ENCODE measurements at regions not wholly inside any gene's neighbourhood (a gene's known extent, or its start where the extent isn't known, plus 50 kb on each side); places are given as distances from the start of the nearest gene placed in this dataset.

DNA sequence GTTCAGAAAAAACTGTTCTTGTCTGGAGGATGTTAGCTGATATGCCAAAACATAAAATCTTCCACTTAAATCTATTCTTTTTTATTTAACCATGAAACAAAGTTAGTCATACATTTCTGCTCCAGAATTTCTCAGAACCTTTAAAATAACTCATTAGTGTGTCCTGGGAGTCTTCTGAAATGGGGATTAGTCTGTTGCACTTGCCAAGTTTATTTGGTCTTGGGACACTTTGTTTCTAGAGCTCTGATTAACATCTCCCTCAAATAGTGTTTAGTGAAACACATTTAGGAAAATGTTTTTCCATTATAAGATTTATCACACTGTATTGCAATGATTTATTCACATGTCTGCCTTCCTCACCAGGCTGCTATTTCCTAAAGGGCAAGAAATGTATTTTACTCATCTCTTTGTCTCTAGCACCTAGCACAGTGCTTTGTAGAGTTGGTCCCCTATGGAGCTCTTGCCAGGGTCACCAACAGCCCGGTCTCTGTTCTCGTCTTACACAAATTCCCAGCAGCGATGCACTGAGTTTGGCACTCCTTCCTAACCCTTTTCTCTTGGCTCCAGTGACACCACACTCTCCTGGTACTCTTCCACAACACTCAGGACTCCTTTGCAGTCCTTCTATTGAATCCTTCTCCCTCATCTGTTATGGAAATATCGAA, 189.2 kb downstream of the CSNK2A3 start:
- ChIA-PET POLR2A (no interaction called here), CTCF (interaction anchor here (1.0 to 1.1 kb wide), 2 partner anchors 11 to 135 kb away, joined by 3 read pairs; no protein-coding TSS in a partner anchor)
- H3K4me2 ChIP-seq (ENCODE audit: insufficient read depth, low read length), result no peak overlapping the region
- no peaks in the 10 kb centered on the region for H3K9me3 ChIP-seq (replicated peaks; ENCODE audit: control insufficient read depth, insufficient read depth, low read length)
- H3K27ac ChIP-seq (ENCODE audit: insufficient read depth, low read depth, low read length), result no peak overlapping the region
- no peaks in the 10 kb centered on the region for H3K79me2 ChIP-seq (ENCODE audit: control insufficient read depth, insufficient read depth, low read length)
- TF ChIP-seq JUN (IDR thresholded peaks at IDR 0.05; ENCODE audit: borderline replicate concordance, insufficient read depth, insufficient read length, low read depth), result no peak
- TF ChIP-seq FOS (IDR thresholded peaks at IDR 0.05; ENCODE audit: borderline replicate concordance, insufficient read depth, low read length), result no peak
- no peak for TF ChIP-seq GATA2 (IDR thresholded peaks at IDR 0.05; ENCODE audit: insufficient read depth, insufficient read length, low read depth, low read length)
- H2AFZ ChIP-seq (ENCODE audit: low read depth, low read length), result no peak overlapping the region
- intact Hi-C loops (cut with micrococcal nuclease), result no loop called here
- H3K4me3 ChIP-seq (replicated peaks in 1 of 3; ENCODE audit: insufficient read depth in 1 of 3, low read depth in 1 of 3, low read length in 3 of 3), result no peak overlapping the region
- no peak for FAIRE-seq
- peaks cover 0 to 2% of the 10 kb centered on the region in 2 experiments for H3K27me3 ChIP-seq (ENCODE audit: control insufficient read depth in 2 of 2, insufficient read depth in 2 of 2, low read length in 2 of 2)
- H4K20me1 ChIP-seq (replicated peaks; ENCODE audit: control insufficient read depth, extremely low read depth, insufficient read depth, low read length), result no peaks in the 10 kb centered on the region
- dilution Hi-C loops (cut with MboI; ENCODE audit: extremely low pct_ligation_motif_present, low sequenced_read_pairs), result no loop called here
- BruUV-seq (replicated peaks), result no TSS peak
- H3K36me3 ChIP-seq (ENCODE audit: control insufficient read depth in 2 of 2, extremely low read depth in 1 of 2, insufficient read depth in 2 of 2, low read length in 2 of 2), result no peaks in the 10 kb centered on the region
- H3K9me1 ChIP-seq (replicated peaks; ENCODE audit: control insufficient read depth, extremely low read depth, insufficient read depth, low read length), result no peaks in the 10 kb centered on the region
- H3K9ac ChIP-seq (replicated peaks; ENCODE audit: extremely low read depth, insufficient read depth, low read length), result no peak overlapping the region
- no peak for DNase-seq (ENCODE audit: low read depth, low spot score)
- no peaks in the 10 kb centered on the region for H3K4me1 ChIP-seq (ENCODE audit: control insufficient read depth, extremely low read depth, insufficient read depth, low read length)

DNA sequence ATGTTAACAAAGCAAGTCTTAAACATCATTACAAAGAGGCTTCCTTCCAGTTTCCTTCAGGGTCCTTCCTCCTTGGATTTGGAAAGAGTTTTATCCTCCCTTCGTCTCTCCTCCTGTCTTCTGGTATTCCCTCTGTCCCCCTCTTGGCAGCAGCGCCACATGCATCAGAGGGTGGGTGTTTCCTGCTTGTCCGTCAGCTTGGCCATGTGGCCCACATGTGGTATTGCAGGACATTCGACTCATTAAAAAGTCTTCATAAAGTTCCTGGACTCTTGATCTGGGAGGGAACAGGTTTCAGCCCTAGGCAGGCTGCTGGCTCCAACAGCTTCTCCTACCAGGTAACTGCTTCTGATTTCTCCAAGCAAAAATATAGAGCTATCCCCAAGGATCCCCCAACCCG, 189.8 kb downstream of the CSNK2A3 start:
- Histone ChIP-seq H3K9me1 (replicated peaks; ENCODE audit: control insufficient read depth, extremely low read depth, insufficient read depth, low read length) (no peaks in the 10 kb centered on the region), H3K4me1 (ENCODE audit: control insufficient read depth, extremely low read depth, insufficient read depth, low read length) (no peaks in the 10 kb centered on the region), H3K27ac (ENCODE audit: insufficient read depth, low read depth, low read length) (no peak overlapping the region), H3K9ac (replicated peaks; ENCODE audit: extremely low read depth, insufficient read depth, low read length) (no peak overlapping the region), H2AFZ (ENCODE audit: low read depth, low read length) (no peak overlapping the region), H3K27me3 (ENCODE audit: control insufficient read depth in 2 of 2, insufficient read depth in 2 of 2, low read length in 2 of 2) (peaks cover 0 to 2% of the 10 kb centered on the region in 2 experiments), H3K4me3 (replicated peaks in 1 of 3; ENCODE audit: insufficient read depth in 1 of 3, low read depth in 1 of 3, low read length in 3 of 3) (no peak overlapping the region), H3K9me3 (replicated peaks; ENCODE audit: control insufficient read depth, insufficient read depth, low read length) (no peaks in the 10 kb centered on the region), H3K36me3 (ENCODE audit: control insufficient read depth in 2 of 2, extremely low read depth in 1 of 2, insufficient read depth in 2 of 2, low read length in 2 of 2) (no peaks in the 10 kb centered on the region), H3K79me2 (ENCODE audit: control insufficient read depth, insufficient read depth, low read length) (no peaks in the 10 kb centered on the region), H3K4me2 (ENCODE audit: insufficient read depth, low read length) (no peak overlapping the region), H4K20me1 (replicated peaks; ENCODE audit: control insufficient read depth, extremely low read depth, insufficient read depth, low read length) (no peaks in the 10 kb centered on the region)
- ChIA-PET CTCF (interaction anchor here (1.0 to 1.1 kb wide), 2 partner anchors 12 to 135 kb away, joined by 3 read pairs; no protein-coding TSS in a partner anchor), POLR2A (no interaction called here)
- no TSS peak for BruUV-seq (replicated peaks)
- no peak for TF ChIP-seq EZH2 (IDR thresholded peaks at IDR 0.05; ENCODE audit: borderline replicate concordance, low read depth, low read length, severe bottlenecking)
- no peak for TF ChIP-seq MYC (IDR thresholded peaks at IDR 0.05; ENCODE audit: low read depth, low read length)
- TF ChIP-seq POLR2A (IDR thresholded peaks at IDR 0.05; ENCODE audit: low read depth, low read length), result no peak
- TF ChIP-seq FOS (IDR thresholded peaks at IDR 0.05; ENCODE audit: borderline replicate concordance, insufficient read depth, low read length), result no peak
- TF ChIP-seq, protein P1, sequence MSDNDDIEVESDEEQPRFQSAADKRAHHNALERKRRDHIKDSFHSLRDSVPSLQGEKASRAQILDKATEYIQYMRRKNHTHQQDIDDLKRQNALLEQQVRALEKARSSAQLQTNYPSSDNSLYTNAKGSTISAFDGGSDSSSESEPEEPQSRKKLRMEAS (IDR thresholded peaks at IDR 0.05; ENCODE audit: insufficient read depth, insufficient read length), result no peak
- TF ChIP-seq, protein P2, sequence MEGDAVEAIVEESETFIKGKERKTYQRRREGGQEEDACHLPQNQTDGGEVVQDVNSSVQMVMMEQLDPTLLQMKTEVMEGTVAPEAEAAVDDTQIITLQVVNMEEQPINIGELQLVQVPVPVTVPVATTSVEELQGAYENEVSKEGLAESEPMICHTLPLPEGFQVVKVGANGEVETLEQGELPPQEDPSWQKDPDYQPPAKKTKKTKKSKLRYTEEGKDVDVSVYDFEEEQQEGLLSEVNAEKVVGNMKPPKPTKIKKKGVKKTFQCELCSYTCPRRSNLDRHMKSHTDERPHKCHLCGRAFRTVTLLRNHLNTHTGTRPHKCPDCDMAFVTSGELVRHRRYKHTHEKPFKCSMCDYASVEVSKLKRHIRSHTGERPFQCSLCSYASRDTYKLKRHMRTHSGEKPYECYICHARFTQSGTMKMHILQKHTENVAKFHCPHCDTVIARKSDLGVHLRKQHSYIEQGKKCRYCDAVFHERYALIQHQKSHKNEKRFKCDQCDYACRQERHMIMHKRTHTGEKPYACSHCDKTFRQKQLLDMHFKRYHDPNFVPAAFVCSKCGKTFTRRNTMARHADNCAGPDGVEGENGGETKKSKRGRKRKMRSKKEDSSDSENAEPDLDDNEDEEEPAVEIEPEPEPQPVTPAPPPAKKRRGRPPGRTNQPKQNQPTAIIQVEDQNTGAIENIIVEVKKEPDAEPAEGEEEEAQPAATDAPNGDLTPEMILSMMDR (IDR thresholded peaks at IDR 0.05; ENCODE audit: extremely low read depth in 1 of 2, insufficient read depth in 1 of 2, low read depth in 1 of 2, low read length in 2 of 2), result no peak
- no peak for TF ChIP-seq JUN (IDR thresholded peaks at IDR 0.05; ENCODE audit: borderline replicate concordance, insufficient read depth, insufficient read length, low read depth)
- no peak for TF ChIP-seq POLR2AphosphoS5 (IDR thresholded peaks at IDR 0.05; ENCODE audit: insufficient read depth, low read depth, low read length)
- no peak for TF ChIP-seq GATA2 (IDR thresholded peaks at IDR 0.05; ENCODE audit: insufficient read depth, insufficient read length, low read depth, low read length)
- FAIRE-seq (no peak), DNase-seq (ENCODE audit: low read depth, low spot score) (no peak)
- intact Hi-C loops (cut with micrococcal nuclease) (no loop called here), dilution Hi-C loops (cut with MboI; ENCODE audit: extremely low pct_ligation_motif_present, low sequenced_read_pairs) (no loop called here)
